H1 (cell line): ENCODE measurements at regions not wholly inside any gene's neighbourhood (a gene's known extent, or its start where the extent isn't known, plus 50 kb on each side); places are given as distances from the start of the nearest gene placed in this dataset.

ENCODE experiments used
- CTCF ChIA-PET: fragments of 300-600 bp; sonication (Branson Sonifier 250); formaldehyde crosslinking; loops from one replicate; lab custom pipeline; 2021; ENCODE audit not compliant: partially characterized antibody; lab: Charles Lee
- POLR2A ChIA-PET: fragments of 300-600 bp; sonication (Branson Sonifier 250); formaldehyde crosslinking; loops from one replicate; lab custom pipeline; 2021; ENCODE audit warnings: inconsistent platforms; ENCODE audit not compliant: partially characterized antibody; lab: Charles Lee
- DNase-seq, 2 experiments: peaks; one replicate each; pipeline versions ENCODE4 v3.0.0 to v3.0.0-alpha.2; 2010 to 2022; ENCODE audit warnings: low spot score in 2 of 2, low read depth in 1 of 2, mixed read lengths in 1 of 2
- FAIRE-seq: peaks from 2 replicates; lab custom pipeline; 2011; peaks lifted over from hg19 to GRCh38; lab: Jason Lieb, UNC
- H2AFZ ChIP-seq: 2 replicates; pipeline ENCODE4 v1.8.1; 2012; ENCODE audit warnings: low read length, inconsistent platforms
- H2AK5ac ChIP-seq: 2 replicates; pipeline ENCODE4 v1.6.1; 2013; ENCODE audit warnings: low read depth, low read length
- H2BK120ac ChIP-seq: replicated peaks from 2 replicates; pipeline ENCODE3; 2013; ENCODE audit warnings: low read depth, low read length, inconsistent platforms
- H2BK12ac ChIP-seq: 2 replicates; pipeline ENCODE4 v1.6.1; 2013; ENCODE audit warnings: low read depth, low read length
- H2BK15ac ChIP-seq: 2 replicates; pipeline ENCODE4 v1.6.1; 2013; ENCODE audit warnings: low read length
- H2BK20ac ChIP-seq: 2 replicates; pipeline ENCODE4 v1.6.1; 2013; ENCODE audit warnings: low read length
- H2BK5ac ChIP-seq: 2 replicates; pipeline ENCODE4 v1.6.1; 2013; ENCODE audit warnings: low read depth, low read length
- H3K14ac ChIP-seq: 2 replicates; pipeline ENCODE4 v1.6.1; 2013; ENCODE audit warnings: inconsistent platforms; ENCODE audit not compliant: insufficient read length
- H3K18ac ChIP-seq: 2 replicates; pipeline ENCODE4 v1.6.1; 2013; ENCODE audit warnings: low read length; ENCODE audit errors: extremely low read depth
- H3K23ac ChIP-seq: 2 replicates; pipeline ENCODE4 v1.6.1; 2013; ENCODE audit warnings: inconsistent platforms; ENCODE audit not compliant: insufficient read length
- H3K23me2 ChIP-seq: 2 replicates; pipeline ENCODE4 v1.6.1; 2013; ENCODE audit warnings: low read depth, low read length
- H3K27ac ChIP-seq: 2 replicates; pipeline ENCODE4 v1.6.1; 2011; ENCODE audit warnings: low read depth, low read length, inconsistent platforms
- H3K27me3 ChIP-seq, 4 experiments: replicated peaks in 1 of 4; 1 replicate in 1 of 4; 2 replicates in 3 of 4; pipeline versions ENCODE4 v1.6.1 to v1.8.1; 2011 to 2013; ENCODE audit warnings: low read length in 3 of 4, mild to moderate bottlenecking in 3 of 4, inconsistent platforms in 2 of 4, mixed read lengths in 2 of 4, moderate library complexity in 1 of 4; ENCODE audit not compliant: control insufficient read depth in 3 of 4, insufficient read depth in 3 of 4; ENCODE audit errors: extremely low read depth in 1 of 4
- H3K36me3 ChIP-seq, 4 experiments: 2 replicates each; pipeline versions ENCODE4 v1.6.1 to v1.8.1; 2011 to 2013; ENCODE audit warnings: mild to moderate bottlenecking in 4 of 4, low read length in 3 of 4, moderate library complexity in 2 of 4, control low read depth in 1 of 4, inconsistent platforms in 1 of 4; ENCODE audit not compliant: insufficient read depth in 4 of 4, control insufficient read depth in 2 of 4
- H3K4ac ChIP-seq: replicated peaks from 2 replicates; pipeline ENCODE3; 2013; ENCODE audit warnings: low read length, low read depth, mixed read lengths, inconsistent platforms; ENCODE audit not compliant: insufficient read length
- H3K4me1 ChIP-seq, 4 experiments: replicated peaks in 1 of 4; 1 replicate in 1 of 4; 2 replicates in 3 of 4; pipeline versions ENCODE4 v1.6.1 to v1.8.1; 2011 to 2013; ENCODE audit warnings: low read length in 3 of 4, inconsistent platforms in 2 of 4, mixed read lengths in 1 of 4; ENCODE audit not compliant: insufficient read depth in 4 of 4, control insufficient read depth in 3 of 4
- H3K4me2 ChIP-seq, 2 experiments: 2 replicates each; pipeline versions ENCODE4 v1.6.1 to v1.8.1; 2011 to 2013; ENCODE audit warnings: low read depth in 2 of 2, low read length in 2 of 2, control low read depth in 1 of 2, inconsistent platforms in 1 of 2, mild to moderate bottlenecking in 1 of 2; ENCODE audit not compliant: insufficient read depth in 1 of 2
- H3K4me3 ChIP-seq, 4 experiments: fragments of 200-600, 300-600 bp in 1 of 4; sonication (generic), shearing (Covaris generic), sonication (Bioruptor Twin) in 1 of 4; 2 replicates each; pipeline versions ENCODE4 v1.5.1 to v1.8.1; 2011 to 2016; ENCODE audit warnings: low read length in 4 of 4, low read depth in 3 of 4, control low read depth in 2 of 4, inconsistent platforms in 2 of 4, mild to moderate bottlenecking in 2 of 4, mixed read lengths in 1 of 4, moderate library complexity in 1 of 4; ENCODE audit not compliant: insufficient read depth in 2 of 4; ENCODE audit errors: extremely low read depth in 1 of 4
- H3K56ac ChIP-seq: replicated peaks from 2 replicates; pipeline ENCODE3; 2013; ENCODE audit warnings: low read depth, mild to moderate bottlenecking, mixed read lengths, low read length, inconsistent platforms; ENCODE audit not compliant: insufficient read length
- H3K79me1 ChIP-seq: 2 replicates; pipeline ENCODE4 v1.6.1; 2013; ENCODE audit warnings: low read depth, low read length, control low read depth
- H3K79me2 ChIP-seq, 2 experiments: 2 replicates each; pipeline versions ENCODE4 v1.6.1 to v1.8.1; 2012 to 2013; ENCODE audit warnings: low read length in 2 of 2, mild to moderate bottlenecking in 2 of 2, inconsistent platforms in 1 of 2; ENCODE audit not compliant: insufficient read depth in 2 of 2, control insufficient read depth in 1 of 2
- H3K9ac ChIP-seq, 4 experiments: replicated peaks in 1 of 4; 1 replicate in 1 of 4; 2 replicates in 3 of 4; pipeline versions ENCODE4 v1.6.1 to v1.8.1; 2011 to 2013; ENCODE audit warnings: low read depth in 3 of 4, low read length in 3 of 4, control low read depth in 2 of 4, mild to moderate bottlenecking in 2 of 4, moderate library complexity in 2 of 4, inconsistent platforms in 1 of 4; ENCODE audit errors: extremely low read depth in 1 of 4
- H3K9me3 ChIP-seq, 2 experiments: 2 replicates each; pipeline versions ENCODE4 v1.6.1 to v1.8.1; 2012 to 2013; ENCODE audit warnings: mild to moderate bottlenecking in 2 of 2, moderate library complexity in 2 of 2, control low read depth in 1 of 2, inconsistent platforms in 1 of 2, low read depth in 1 of 2, low read length in 1 of 2, mixed read lengths in 1 of 2; ENCODE audit not compliant: insufficient read depth in 2 of 2
- H4K20me1 ChIP-seq, 2 experiments: replicated peaks in 1 of 2; 2 replicates each; pipeline versions ENCODE3 to v1.8.1; 2011 to 2013; ENCODE audit warnings: inconsistent platforms in 2 of 2, low read length in 2 of 2, mild to moderate bottlenecking in 1 of 2; ENCODE audit not compliant: insufficient read depth in 2 of 2, control insufficient read depth in 1 of 2
- H4K5ac ChIP-seq: 2 replicates; pipeline ENCODE4 v1.6.1; 2013; ENCODE audit warnings: low read length, low read depth, mixed read lengths, inconsistent platforms; ENCODE audit not compliant: insufficient read length
- H4K8ac ChIP-seq: 2 replicates; pipeline ENCODE4 v1.8.0; 2013; ENCODE audit warnings: mild to moderate bottlenecking, moderate library complexity, low read length, inconsistent platforms; ENCODE audit not compliant: insufficient read depth; ENCODE audit errors: extremely low read depth
- H4K91ac ChIP-seq: replicated peaks from 2 replicates; pipeline ENCODE3; 2013; ENCODE audit warnings: low read length, mixed read lengths, inconsistent platforms; ENCODE audit not compliant: insufficient read length
- ATF2 ChIP-seq: IDR thresholded peaks from 2 replicates; pipeline ENCODE4 v1.6.1; 2012; ENCODE audit warnings: low read length, inconsistent platforms
- ATF3 ChIP-seq: IDR thresholded peaks from 2 replicates; pipeline ENCODE4 v1.6.1; 2011; ENCODE audit warnings: low read depth, mild to moderate bottlenecking, low read length; ENCODE audit not compliant: insufficient read depth
- CEBPB ChIP-seq: IDR thresholded peaks from 2 replicates; pipeline ENCODE4 v1.6.1; 2012; ENCODE audit warnings: low read depth, low read length
- KDM4A ChIP-seq: IDR thresholded peaks from one replicate; pipeline ENCODE4 v1.7.1; 2012; ENCODE audit warnings: low read depth, mild to moderate bottlenecking, moderate library complexity, low read length, inconsistent platforms; ENCODE audit not compliant: severe bottlenecking
- KDM5A ChIP-seq: fragments of 200-600 bp; IDR thresholded peaks from 2 replicates; pipeline ENCODE4 v1.7.1; 2012; ENCODE audit warnings: mild to moderate bottlenecking, low read length, inconsistent platforms, mixed read lengths
- MAFK ChIP-seq: IDR thresholded peaks from 2 replicates; pipeline ENCODE4 v1.6.1; 2012; ENCODE audit warnings: low read depth, mild to moderate bottlenecking, improper control_type of control experiment, low read length
- MAX ChIP-seq: IDR thresholded peaks from 2 replicates; pipeline ENCODE4 v1.6.1; 2012; ENCODE audit warnings: inconsistent platforms
- POLR2AphosphoS5 ChIP-seq: IDR thresholded peaks from 2 replicates; pipeline ENCODE4 v1.6.1; 2011; ENCODE audit warnings: low read depth, low read length
- RAD21 ChIP-seq, 2 experiments: IDR thresholded peaks in 1 of 2; conservative IDR thresholded peaks in 1 of 2; 2 replicates each; pipeline ENCODE4 v1.6.1; 2011; ENCODE audit warnings: low read depth in 2 of 2, low read length in 2 of 2, improper control_type of control experiment in 1 of 2, inconsistent platforms in 1 of 2, mild to moderate bottlenecking in 1 of 2, moderate library complexity in 1 of 2
- SIX5 ChIP-seq: IDR thresholded peaks from 2 replicates; pipeline ENCODE4 v1.6.1; 2011; ENCODE audit warnings: mild to moderate bottlenecking, low read depth, low read length
- USF2 ChIP-seq: IDR thresholded peaks from 2 replicates; pipeline ENCODE4 v1.6.1; 2011; ENCODE audit warnings: low read length, improper control_type of control experiment
- WGBS, 2 experiments: shearing (Covaris generic) in 1 of 2; methylation state at CpG; one replicate each; pipeline versions ENCODE4 v1.1.6 to v1.1.7; 2013 to 2015; ENCODE audit warnings: low lambda C conversion rate in 2 of 2, mixed read lengths in 2 of 2, inconsistent platforms in 1 of 2, low coverage in 1 of 2, missing lambda C conversion rate in 1 of 2; ENCODE audit not compliant: insufficient replicate concordance in 2 of 2, insufficient coverage in 1 of 2, insufficient read length in 1 of 2; ENCODE audit errors: extremely low coverage in 1 of 2, missing lambda C conversion rate in 1 of 2; 5-methylcytosine and 5-hydroxymethylcytosine counted together

GRCh38 chr12:94707036-94707435 lies 56.7 kb upstream of the TMCC3 start:
- Histone ChIP-seq H3K4ac (no peak overlapping the region), H3K36me3 (no peaks in the 10 kb centered on the region), H4K20me1 (no peaks in the 10 kb centered on the region), H3K4me1 (no peaks in the 10 kb centered on the region), H2AFZ (no peak overlapping the region), H3K9me3 (no peaks in the 10 kb centered on the region), H3K4me2 (no peak overlapping the region), H2AK5ac (no peak overlapping the region), H3K27ac (no peak overlapping the region), H3K23me2 (no peaks in the 10 kb centered on the region), H3K18ac (no peak overlapping the region), H2BK5ac (no peak overlapping the region), H3K79me2 (no peaks in the 10 kb centered on the region), H3K23ac (no peak overlapping the region), H3K9ac (no peak overlapping the region), H3K14ac (no peak overlapping the region), H2BK20ac (no peak overlapping the region), H4K5ac (no peak overlapping the region), H4K91ac (no peak overlapping the region), H2BK12ac (no peak overlapping the region), H3K27me3 (no peaks in the 10 kb centered on the region), H4K8ac (no peak overlapping the region), H3K56ac (no peak overlapping the region), H2BK15ac (no peak overlapping the region), H2BK120ac (no peak overlapping the region), H3K79me1 (no peaks in the 10 kb centered on the region), H3K4me3 (no peak overlapping the region)
- WGBS, 2 experiments = 90% methylated on average over 3 of the region's 3 CpGs; no CpG with 5 or more reads in 1 of the 2 experiments
- POLR2A ChIA-PET = interaction anchor here (1.2 kb wide), 1 partner anchor 12 kb away, joined by 3 read pairs; no protein-coding TSS in a partner anchor
- no peak for FAIRE-seq
- no peak for DNase-seq
- CTCF ChIA-PET = interaction anchor here (0.7 to 4.1 kb wide), 6 partner anchors 9 to 168 kb away, joined by 3 to 23 read pairs (median 4); no protein-coding TSS in a partner anchor
- TF ChIP-seq MAFK (no peak), ATF2 (no peak), RAD21 (IDR thresholded peaks at IDR 0.05 in 1 of 2, conservative IDR thresholded peaks at IDR 0.05 in 1 of 2; ENCODE audit: low read depth in 2 of 2, low read length in 2 of 2) (no peak), KDM5A (no peak), USF2 (no peak), MAX (no peak), POLR2AphosphoS5 (no peak), SIX5 (no peak), ATF3 (no peak), CEBPB (no peak), KDM4A (no peak)
